SU-DHL-6 (cell line): ENCODE measurements at regions not wholly inside any gene's neighbourhood (a gene's known extent, or its start where the extent isn't known, plus 50 kb on each side); places are given as distances from the start of the nearest gene placed in this dataset.

ENCODE experiments used
- H2AFZ ChIP-seq: fragments of 200-600 bp; sonication (generic); 2 replicates; pipeline ENCODE4 v1.6.1; 2014; ENCODE audit warnings: low read depth, mild to moderate bottlenecking, moderate library complexity, mixed read lengths, antibody characterized with exemption, low read length; ENCODE audit not compliant: severe bottlenecking
- H3F3A ChIP-seq: fragments of 200-600 bp; shearing (Covaris generic); 2 replicates; pipeline ENCODE4 v1.6.0; 2016; ENCODE audit warnings: antibody characterized with exemption, mild to moderate bottlenecking; ENCODE audit not compliant: insufficient read depth
- H3K27ac ChIP-seq: fragments of 200-600 bp; sonication (generic); 2 replicates; pipeline ENCODE4 v1.5.1; 2016; ENCODE audit warnings: low read depth, mild to moderate bottlenecking, low read length, moderate library complexity, mixed read lengths
- H3K27me3 ChIP-seq: fragments of 200-600 bp; sonication (generic), shearing (Covaris generic); 2 replicates; pipeline ENCODE4 v1.6.0; 2014; ENCODE audit warnings: mild to moderate bottlenecking, low read length
- H3K36me3 ChIP-seq: fragments of 200-600 bp; sonication (generic); 2 replicates; pipeline ENCODE4 v1.6.1; 2014; ENCODE audit warnings: mild to moderate bottlenecking, low read length, mixed read lengths
- H3K4me2 ChIP-seq: fragments of 300-600, 200-600 bp; shearing (Covaris generic), sonication (generic); 2 replicates; pipeline ENCODE4 v1.6.0; 2014; ENCODE audit warnings: low read length, low read depth, mild to moderate bottlenecking; ENCODE audit not compliant: poor library complexity, severe bottlenecking
- H3K4me3 ChIP-seq: fragments of 200-600 bp; sonication (generic); 2 replicates; pipeline ENCODE4 v1.5.1; 2014; ENCODE audit warnings: antibody characterized with exemption, low read length, mild to moderate bottlenecking, mixed read lengths; ENCODE audit not compliant: insufficient read depth, poor library complexity, severe bottlenecking
- H3K79me2 ChIP-seq: fragments of 200-600 bp; sonication (generic); 2 replicates; pipeline ENCODE4 v1.6.1; 2014; ENCODE audit warnings: mild to moderate bottlenecking, low read length, moderate library complexity; ENCODE audit not compliant: insufficient read depth
- H3K9ac ChIP-seq: fragments of 200-600 bp; sonication (generic); 2 replicates; pipeline ENCODE4 v1.7.0; 2014; ENCODE audit warnings: mild to moderate bottlenecking, low read length
- H3K9me2 ChIP-seq: fragments of 200-600 bp; sonication (generic); replicated peaks from 2 replicates; pipeline ENCODE4 v1.6.1; 2014; ENCODE audit warnings: low read length; ENCODE audit not compliant: insufficient read depth
- H3K9me3 ChIP-seq: fragments of 200-600 bp; sonication (generic); 2 replicates; pipeline ENCODE4 v1.6.1; 2014; ENCODE audit warnings: low read length, mixed read lengths; ENCODE audit not compliant: insufficient read depth
- H4K20me1 ChIP-seq: fragments of 200-600 bp; sonication (generic); 2 replicates; pipeline ENCODE4 v1.6.1; 2014; ENCODE audit warnings: low read depth, mild to moderate bottlenecking, antibody characterized with exemption, low read length, moderate library complexity, mixed read lengths
- EZH2phosphoT487 ChIP-seq: fragments of 200-600 bp; sonication (generic), shearing (Covaris generic); conservative IDR thresholded peaks from 2 replicates; pipeline ENCODE4 v1.6.1; 2018; ENCODE audit warnings: mild to moderate bottlenecking, antibody characterized with exemption, low read length, moderate library complexity, mixed read lengths
- TF ChIP-seq, protein P1 (sequence below): fragments of 200-600 bp; sonication (generic); IDR thresholded peaks from one replicate; pipeline ENCODE4 v1.5.1; 2017; ENCODE audit warnings: antibody characterized with exemption, mild to moderate bottlenecking, low read length, moderate library complexity; ENCODE audit not compliant: insufficient read depth, poor library complexity, severe bottlenecking

- Histone ChIP-seq H3K27ac (no peak overlapping the region), H3K9ac (no peak overlapping the region), H3K79me2 (no peaks in the 10 kb centered on the region), H3F3A (no peaks in the 10 kb centered on the region), H4K20me1 (no peaks in the 10 kb centered on the region), H3K4me3 (no peak overlapping the region), H3K36me3 (no peaks in the 10 kb centered on the region), H3K4me2 (no peak overlapping the region), H2AFZ (no peak overlapping the region), H3K27me3 (no peaks in the 10 kb centered on the region), H3K9me2 (no peaks in the 10 kb centered on the region), H3K9me3 (no peaks in the 10 kb centered on the region)
- TF ChIP-seq, protein P1, sequence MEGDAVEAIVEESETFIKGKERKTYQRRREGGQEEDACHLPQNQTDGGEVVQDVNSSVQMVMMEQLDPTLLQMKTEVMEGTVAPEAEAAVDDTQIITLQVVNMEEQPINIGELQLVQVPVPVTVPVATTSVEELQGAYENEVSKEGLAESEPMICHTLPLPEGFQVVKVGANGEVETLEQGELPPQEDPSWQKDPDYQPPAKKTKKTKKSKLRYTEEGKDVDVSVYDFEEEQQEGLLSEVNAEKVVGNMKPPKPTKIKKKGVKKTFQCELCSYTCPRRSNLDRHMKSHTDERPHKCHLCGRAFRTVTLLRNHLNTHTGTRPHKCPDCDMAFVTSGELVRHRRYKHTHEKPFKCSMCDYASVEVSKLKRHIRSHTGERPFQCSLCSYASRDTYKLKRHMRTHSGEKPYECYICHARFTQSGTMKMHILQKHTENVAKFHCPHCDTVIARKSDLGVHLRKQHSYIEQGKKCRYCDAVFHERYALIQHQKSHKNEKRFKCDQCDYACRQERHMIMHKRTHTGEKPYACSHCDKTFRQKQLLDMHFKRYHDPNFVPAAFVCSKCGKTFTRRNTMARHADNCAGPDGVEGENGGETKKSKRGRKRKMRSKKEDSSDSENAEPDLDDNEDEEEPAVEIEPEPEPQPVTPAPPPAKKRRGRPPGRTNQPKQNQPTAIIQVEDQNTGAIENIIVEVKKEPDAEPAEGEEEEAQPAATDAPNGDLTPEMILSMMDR: no peak
- TF ChIP-seq EZH2phosphoT487: no peak
Measured at GRCh38 chr16:49216593-49216992, 65.0 kb downstream of the CBLN1 start.

- no peak overlapping the region for H2AFZ ChIP-seq
- no peak for TF ChIP-seq EZH2phosphoT487
- TF ChIP-seq, protein P1: no peak
- H3K27me3 ChIP-seq: no peaks in the 10 kb centered on the region
- H3K79me2 ChIP-seq: no peaks in the 10 kb centered on the region
- H3K27ac ChIP-seq: no peak overlapping the region
- H3K9me3 ChIP-seq: no peaks in the 10 kb centered on the region
- H3F3A ChIP-seq: no peaks in the 10 kb centered on the region
- no peaks in the 10 kb centered on the region for H4K20me1 ChIP-seq
- H3K9me2 ChIP-seq: no peaks in the 10 kb centered on the region
- no peaks in the 10 kb centered on the region for H3K36me3 ChIP-seq
- no peak overlapping the region for H3K4me2 ChIP-seq
- no peak overlapping the region for H3K9ac ChIP-seq
- H3K4me3 ChIP-seq: no peak overlapping the region
Measured at GRCh38 chr16:49213594-49213993, 68.0 kb downstream of the CBLN1 start.

DNA sequence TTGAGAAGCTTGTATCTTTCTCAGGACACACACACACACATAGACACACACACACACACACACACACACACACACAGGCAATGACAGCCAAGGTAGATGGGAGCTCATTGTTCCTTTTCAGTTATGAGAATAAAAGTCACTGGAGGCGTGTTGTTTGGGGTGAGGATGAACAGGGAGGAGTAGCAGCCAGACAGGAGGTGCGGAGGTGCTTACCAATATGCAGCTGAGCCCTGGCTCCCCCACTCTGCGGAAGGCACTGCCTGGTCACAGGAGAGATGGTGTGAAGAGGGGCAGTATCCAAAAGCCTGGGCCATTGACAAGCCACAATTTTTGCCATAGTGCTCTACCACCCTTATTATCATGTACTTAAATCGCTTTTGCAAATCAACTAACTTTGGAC is 77.4 kb downstream of the CBLN1 start:
- Histone ChIP-seq H3K9ac (no peak overlapping the region), H3K27me3 (no peaks in the 10 kb centered on the region), H3K27ac (no peak overlapping the region), H3K79me2 (no peaks in the 10 kb centered on the region), H3K4me3 (no peak overlapping the region), H3K9me2 (no peaks in the 10 kb centered on the region), H4K20me1 (no peaks in the 10 kb centered on the region), H3F3A (no peaks in the 10 kb centered on the region), H3K9me3 (no peaks in the 10 kb centered on the region), H2AFZ (no peak overlapping the region), H3K36me3 (no peaks in the 10 kb centered on the region), H3K4me2 (no peak overlapping the region)
- no peak for TF ChIP-seq EZH2phosphoT487
- TF ChIP-seq, protein P1: no peak

DNA sequence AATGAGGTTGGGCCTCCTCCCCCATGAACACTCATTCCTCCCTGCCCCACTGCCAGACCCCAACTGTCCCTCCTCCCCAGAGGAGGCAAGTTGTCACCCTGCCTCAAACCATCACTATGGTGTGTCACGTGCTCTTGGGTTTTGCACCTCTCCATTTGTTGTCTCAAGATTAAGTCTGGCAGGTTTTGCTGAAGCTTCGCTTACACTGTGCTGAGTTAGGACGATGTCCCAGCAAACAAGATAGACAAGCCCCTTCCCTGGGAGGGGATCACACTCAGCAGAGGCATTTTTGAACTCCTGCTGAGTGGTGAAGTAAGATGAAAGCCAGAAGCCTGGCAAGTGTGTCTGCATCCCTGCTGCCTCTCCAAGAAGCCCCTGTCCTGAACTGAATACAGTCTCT is 78.3 kb downstream of the CBLN1 start:
- Histone ChIP-seq H3K9ac (no peak overlapping the region), H3K27ac (no peak overlapping the region)
- no peak for TF ChIP-seq EZH2phosphoT487
- TF ChIP-seq, protein P1: no peak

More for the DNA sequence above, 78.3 kb downstream of the CBLN1 start:
- no peak overlapping the region for H3K4me2 ChIP-seq
- H2AFZ ChIP-seq: no peak overlapping the region
- no peaks in the 10 kb centered on the region for H3K36me3 ChIP-seq
- H3K27me3 ChIP-seq: no peaks in the 10 kb centered on the region
- no peaks in the 10 kb centered on the region for H4K20me1 ChIP-seq
- no peaks in the 10 kb centered on the region for H3F3A ChIP-seq
- no peaks in the 10 kb centered on the region for H3K79me2 ChIP-seq
- H3K9me2 ChIP-seq: no peaks in the 10 kb centered on the region
- H3K4me3 ChIP-seq: no peak overlapping the region
- no peaks in the 10 kb centered on the region for H3K9me3 ChIP-seq
